ENCODE measurements at regions not wholly inside any gene's neighbourhood (a gene's known extent, or its start where the extent isn't known, plus 50 kb on each side); places are given as distances from the start of the nearest gene placed in this dataset.

DNA sequence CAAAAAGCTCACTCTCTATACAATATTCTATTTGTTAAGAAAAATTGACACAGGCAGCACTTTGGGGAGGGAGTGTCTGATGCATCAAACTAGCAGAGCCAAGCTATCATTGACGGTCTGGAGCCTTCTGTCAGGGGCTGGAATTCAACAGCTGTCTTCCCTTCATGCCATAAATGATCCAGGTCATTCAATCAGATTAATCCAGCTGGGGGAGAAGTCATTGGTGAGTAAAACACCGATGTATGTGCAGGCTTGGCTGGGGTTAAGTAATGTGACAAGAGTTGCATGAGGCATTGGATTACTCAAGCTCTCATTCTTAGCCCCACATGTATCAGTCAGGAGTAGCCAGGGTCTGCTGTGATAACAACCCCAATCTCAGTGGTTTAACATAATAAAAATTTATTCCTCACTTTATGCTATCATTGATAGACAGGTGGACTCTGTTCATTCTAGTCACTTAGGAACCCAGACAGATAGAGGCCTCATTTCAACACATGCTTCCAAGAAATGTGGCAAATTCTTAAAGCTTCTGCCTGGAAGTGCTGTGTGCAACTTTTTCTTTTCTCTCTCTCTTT lies 118.1 kb upstream of the GADD45A start:
- peak in 1 of 2 donors; percentile 42 for DNase-seq (ENCODE audit: low read depth in 2 of 2)
- no peaks in the 10 kb centered on the region for H3K79me2 ChIP-seq (ENCODE audit: control insufficient read depth, insufficient read depth, low read length)

DNA sequence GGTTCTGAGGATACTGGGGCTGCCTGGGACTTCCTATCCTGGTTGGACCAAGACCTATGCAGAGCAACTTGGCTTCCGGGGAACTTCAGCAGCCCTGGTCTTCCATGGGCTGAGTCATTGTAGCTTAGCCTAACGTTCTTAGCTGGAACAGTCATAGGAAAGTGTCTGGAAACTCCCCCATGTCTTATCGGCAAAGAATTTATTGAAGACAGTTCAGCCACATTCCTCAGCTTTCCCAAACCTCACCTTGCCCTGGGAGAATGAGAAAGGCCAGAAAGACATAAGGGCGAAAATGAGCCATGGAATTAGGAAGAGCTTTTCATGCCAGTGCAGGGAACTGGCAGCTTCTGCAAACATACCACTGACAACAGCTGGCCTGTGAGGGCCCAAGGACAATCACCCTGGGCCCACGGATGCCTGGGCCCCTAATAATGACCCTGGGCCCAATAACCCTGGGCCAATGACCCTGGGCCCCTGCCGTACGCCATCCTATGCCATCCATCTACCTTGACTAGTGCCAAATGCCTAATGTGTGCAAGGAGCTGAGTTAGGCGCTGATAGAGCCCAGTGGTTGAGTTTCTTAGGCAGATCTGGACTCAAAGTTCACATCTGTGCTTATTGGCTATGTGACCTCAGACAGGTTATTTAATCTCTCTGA lies 114.4 kb upstream of the GADD45A start:
- H3K9ac ChIP-seq (ENCODE audit: insufficient read depth, low read length): no peak overlapping the region

More for the DNA sequence above, 118.1 kb upstream of the GADD45A start:
- TF ChIP-seq, protein P1, sequence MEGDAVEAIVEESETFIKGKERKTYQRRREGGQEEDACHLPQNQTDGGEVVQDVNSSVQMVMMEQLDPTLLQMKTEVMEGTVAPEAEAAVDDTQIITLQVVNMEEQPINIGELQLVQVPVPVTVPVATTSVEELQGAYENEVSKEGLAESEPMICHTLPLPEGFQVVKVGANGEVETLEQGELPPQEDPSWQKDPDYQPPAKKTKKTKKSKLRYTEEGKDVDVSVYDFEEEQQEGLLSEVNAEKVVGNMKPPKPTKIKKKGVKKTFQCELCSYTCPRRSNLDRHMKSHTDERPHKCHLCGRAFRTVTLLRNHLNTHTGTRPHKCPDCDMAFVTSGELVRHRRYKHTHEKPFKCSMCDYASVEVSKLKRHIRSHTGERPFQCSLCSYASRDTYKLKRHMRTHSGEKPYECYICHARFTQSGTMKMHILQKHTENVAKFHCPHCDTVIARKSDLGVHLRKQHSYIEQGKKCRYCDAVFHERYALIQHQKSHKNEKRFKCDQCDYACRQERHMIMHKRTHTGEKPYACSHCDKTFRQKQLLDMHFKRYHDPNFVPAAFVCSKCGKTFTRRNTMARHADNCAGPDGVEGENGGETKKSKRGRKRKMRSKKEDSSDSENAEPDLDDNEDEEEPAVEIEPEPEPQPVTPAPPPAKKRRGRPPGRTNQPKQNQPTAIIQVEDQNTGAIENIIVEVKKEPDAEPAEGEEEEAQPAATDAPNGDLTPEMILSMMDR (conservative IDR thresholded peaks at IDR 0.05 in 1 of 2, IDR thresholded peaks at IDR 0.05 in 1 of 2; ENCODE audit: low read depth in 1 of 2, low read length in 2 of 2): no peak
- TF ChIP-seq EZH2 (IDR thresholded peaks at IDR 0.05; ENCODE audit: low read length, missing control alignments): no peak
- no peak overlapping the region for H3K27ac ChIP-seq (ENCODE audit: insufficient read depth, low read length)
- H3K4me2 ChIP-seq (ENCODE audit: extremely low read depth, insufficient read depth, low read length): no peak overlapping the region
- no peak overlapping the region for H2AFZ ChIP-seq (ENCODE audit: low read length)
- H4K20me1 ChIP-seq (ENCODE audit: control insufficient read depth, extremely low read depth, insufficient read depth, low read length): no peaks in the 10 kb centered on the region
- H3K9me3 ChIP-seq (ENCODE audit: control insufficient read depth, insufficient read depth, low read depth, low read length): no peaks in the 10 kb centered on the region
- H3K4me1 ChIP-seq (ENCODE audit: control insufficient read depth, extremely low read depth, insufficient read depth, low read length): peaks cover 12% of the 10 kb centered on the region
- H3K27me3 ChIP-seq (ENCODE audit: control insufficient read depth, insufficient read depth, low read length): no peaks in the 10 kb centered on the region
- H3K36me3 ChIP-seq (ENCODE audit: control insufficient read depth, insufficient read depth, low read length): no peaks in the 10 kb centered on the region
- no peak overlapping the region for H3K9ac ChIP-seq (ENCODE audit: insufficient read depth, low read length)
- no peak overlapping the region for H3K4me3 ChIP-seq (replicated peaks in 1 of 4; ENCODE audit: control extremely low read depth in 1 of 4, insufficient read depth in 1 of 4, low read depth in 3 of 4, low read length in 4 of 4)

DNA sequence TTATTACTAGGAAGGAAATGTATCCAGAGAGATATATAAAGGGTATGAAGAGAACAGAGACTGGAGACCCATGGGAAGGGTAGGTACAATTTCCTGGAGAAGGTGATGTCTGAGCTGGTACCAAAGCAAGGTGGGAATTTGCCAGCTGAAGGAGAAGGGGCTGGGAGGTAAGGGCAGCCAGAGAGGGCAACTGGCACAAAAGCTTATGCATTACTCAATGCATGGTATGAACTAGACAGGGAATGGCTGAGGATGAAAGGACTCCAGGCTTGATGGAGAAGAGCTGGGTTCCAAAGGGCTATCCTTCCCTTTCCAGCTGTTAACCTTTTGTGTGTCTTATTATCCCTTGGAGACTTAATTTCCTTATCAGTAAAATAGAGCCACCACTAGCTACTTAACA lies 113.6 kb upstream of the GADD45A start:
- Histone ChIP-seq H2AFZ (ENCODE audit: low read length) (no peak overlapping the region), H4K20me1 (ENCODE audit: control insufficient read depth, extremely low read depth, insufficient read depth, low read length) (no peaks in the 10 kb centered on the region), H3K27ac (ENCODE audit: insufficient read depth, low read length) (no peak overlapping the region), H3K4me3 (replicated peaks in 1 of 4; ENCODE audit: control extremely low read depth in 1 of 4, insufficient read depth in 1 of 4, low read depth in 3 of 4, low read length in 4 of 4) (no peak overlapping the region), H3K79me2 (ENCODE audit: control insufficient read depth, insufficient read depth, low read length) (no peaks in the 10 kb centered on the region), H3K4me1 (ENCODE audit: control insufficient read depth, extremely low read depth, insufficient read depth, low read length) (peaks cover 8% of the 10 kb centered on the region), H3K36me3 (ENCODE audit: control insufficient read depth, insufficient read depth, low read length) (no peaks in the 10 kb centered on the region), H3K9ac (ENCODE audit: insufficient read depth, low read length) (no peak overlapping the region), H3K4me2 (ENCODE audit: extremely low read depth, insufficient read depth, low read length) (no peak overlapping the region), H3K27me3 (ENCODE audit: control insufficient read depth, insufficient read depth, low read length) (no peaks in the 10 kb centered on the region), H3K9me3 (ENCODE audit: control insufficient read depth, insufficient read depth, low read depth, low read length) (no peaks in the 10 kb centered on the region)
- no peak for DNase-seq (ENCODE audit: low read depth in 2 of 2)
- TF ChIP-seq, protein P1 (conservative IDR thresholded peaks at IDR 0.05 in 1 of 2, IDR thresholded peaks at IDR 0.05 in 1 of 2; ENCODE audit: low read depth in 1 of 2, low read length in 2 of 2): no peak
- TF ChIP-seq EZH2 (IDR thresholded peaks at IDR 0.05; ENCODE audit: low read length, missing control alignments): no peak

More for the DNA sequence above, 114.4 kb upstream of the GADD45A start:
- no peaks in the 10 kb centered on the region for H3K79me2 ChIP-seq (ENCODE audit: control insufficient read depth, insufficient read depth, low read length)
- H4K20me1 ChIP-seq (ENCODE audit: control insufficient read depth, extremely low read depth, insufficient read depth, low read length): no peaks in the 10 kb centered on the region
- H3K4me2 ChIP-seq (ENCODE audit: extremely low read depth, insufficient read depth, low read length): peak overlapping the region; percentile 52
- H3K4me1 ChIP-seq (ENCODE audit: control insufficient read depth, extremely low read depth, insufficient read depth, low read length): peaks cover 8% of the 10 kb centered on the region
- H3K9me3 ChIP-seq (ENCODE audit: control insufficient read depth, insufficient read depth, low read depth, low read length): no peaks in the 10 kb centered on the region
- TF ChIP-seq, protein P1 (conservative IDR thresholded peaks at IDR 0.05 in 1 of 2, IDR thresholded peaks at IDR 0.05 in 1 of 2; ENCODE audit: low read depth in 1 of 2, low read length in 2 of 2): no peak
- TF ChIP-seq EZH2 (IDR thresholded peaks at IDR 0.05; ENCODE audit: low read length, missing control alignments): no peak
- peak; percentile 51 to 99 for DNase-seq (ENCODE audit: low read depth in 2 of 2)
- no peaks in the 10 kb centered on the region for H3K27me3 ChIP-seq (ENCODE audit: control insufficient read depth, insufficient read depth, low read length)
- H3K27ac ChIP-seq (ENCODE audit: insufficient read depth, low read length): peak overlapping the region; percentile 60
- H2AFZ ChIP-seq (ENCODE audit: low read length): no peak overlapping the region
- H3K36me3 ChIP-seq (ENCODE audit: control insufficient read depth, insufficient read depth, low read length): no peaks in the 10 kb centered on the region
- H3K4me3 ChIP-seq (replicated peaks in 1 of 4; ENCODE audit: control extremely low read depth in 1 of 4, insufficient read depth in 1 of 4, low read depth in 3 of 4, low read length in 4 of 4): no peak overlapping the region

All from fibroblast of lung (primary cell).